ENCODE measurements at regions not wholly inside any gene's neighbourhood (a gene's known extent, or its start where the extent isn't known, plus 50 kb on each side); places are given as distances from the start of the nearest gene placed in this dataset.

DNA sequence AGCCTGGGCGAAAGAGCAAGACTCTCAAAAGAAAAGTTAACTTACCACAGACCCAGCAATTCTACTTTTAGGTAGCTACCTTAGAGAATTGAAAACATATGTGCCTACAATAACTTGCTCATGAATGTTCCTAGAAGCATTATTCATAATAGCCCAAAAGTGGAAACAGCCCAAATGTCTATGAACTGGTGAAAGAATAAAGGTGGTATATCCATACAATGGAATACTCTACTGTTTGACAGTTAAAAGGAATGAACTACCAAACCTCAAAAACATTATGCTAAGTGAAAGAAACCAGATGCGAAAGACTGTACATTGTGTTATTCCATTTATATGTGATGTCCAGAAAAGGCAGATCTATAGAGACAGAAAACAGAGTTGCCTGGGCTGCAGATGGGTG, 131.4 kb downstream of the UCHL1 start:
- no peaks in the 10 kb centered on the region for H3K9me3 ChIP-seq (ENCODE audit: control insufficient read depth in 4 of 4, insufficient read depth in 3 of 4, low read length in 3 of 4)
- ATAC-seq (ENCODE audit: insufficient read depth, low FRiP score) = no peak
- H3K9ac ChIP-seq (ENCODE audit: insufficient read depth in 1 of 2, low read length in 2 of 2) = no peak overlapping the region
- no peak for DNase-seq
- H3K36me3 ChIP-seq (ENCODE audit: control insufficient read depth in 4 of 4, insufficient read depth in 4 of 4, low read length in 4 of 4) = no peaks in the 10 kb centered on the region
- H3K27ac ChIP-seq (ENCODE audit: low read depth in 1 of 2, low read length in 1 of 2) = no peak overlapping the region
- H3K27me3 ChIP-seq (ENCODE audit: control insufficient read depth in 3 of 3, insufficient read depth in 3 of 3, low read length in 2 of 3) = no peaks in the 10 kb centered on the region
- no peak overlapping the region for H3K4me3 ChIP-seq
- 94 to 95% methylated on average over 2 of the region's 2 CpGs for WGBS, 2 donors
- no peak for TF ChIP-seq CTCF (IDR thresholded peaks at IDR 0.05; ENCODE audit: control extremely low read depth, extremely low read depth)
- peaks cover 0 to 28% (median 15%) of the 10 kb centered on the region in 5 donors for H3K4me1 ChIP-seq (ENCODE audit: control insufficient read depth in 5 of 5, insufficient read depth in 5 of 5, low read length in 5 of 5)

DNA sequence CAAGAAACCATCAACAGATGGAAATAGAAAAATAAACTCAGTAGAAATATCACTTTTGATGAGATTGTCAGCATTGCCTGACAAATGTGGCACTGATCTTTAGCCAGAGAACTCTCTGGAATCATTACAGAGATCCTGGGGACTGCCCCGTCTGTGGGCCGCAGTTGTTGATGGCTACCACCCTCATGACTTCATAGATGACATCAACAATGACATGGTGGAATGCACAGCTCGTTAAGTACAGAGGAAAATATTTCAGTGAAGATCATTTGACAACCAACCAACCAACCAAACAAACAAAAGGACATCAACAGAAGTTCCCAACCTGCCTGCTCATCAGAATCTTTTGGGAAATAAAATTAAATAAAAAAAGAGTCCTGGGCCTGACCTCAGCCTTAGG, 132.6 kb downstream of the UCHL1 start:
- Histone ChIP-seq H3K27ac (ENCODE audit: low read depth in 1 of 2, low read length in 1 of 2) (no peak overlapping the region), H3K4me1 (ENCODE audit: control insufficient read depth in 5 of 5, insufficient read depth in 5 of 5, low read length in 5 of 5) (peaks cover 0 to 20% (median 7%) of the 10 kb centered on the region in 5 donors), H3K9ac (ENCODE audit: insufficient read depth in 1 of 2, low read length in 2 of 2) (no peak overlapping the region), H3K27me3 (ENCODE audit: control insufficient read depth in 3 of 3, insufficient read depth in 3 of 3, low read length in 2 of 3) (no peaks in the 10 kb centered on the region), H3K4me3 (no peak overlapping the region), H3K36me3 (ENCODE audit: control insufficient read depth in 4 of 4, insufficient read depth in 4 of 4, low read length in 4 of 4) (no peaks in the 10 kb centered on the region), H3K9me3 (ENCODE audit: control insufficient read depth in 4 of 4, insufficient read depth in 3 of 4, low read length in 3 of 4) (no peaks in the 10 kb centered on the region)
- DNase-seq = no peak
- WGBS, 2 donors = 87 to 95% methylated on average over 3 of the region's 3 CpGs
- ATAC-seq (ENCODE audit: insufficient read depth, low FRiP score) = no peak
- TF ChIP-seq CTCF (IDR thresholded peaks at IDR 0.05; ENCODE audit: control extremely low read depth, extremely low read depth) = no peak

- Histone ChIP-seq H3K9me3 (ENCODE audit: control insufficient read depth in 4 of 4, insufficient read depth in 3 of 4, low read length in 3 of 4) (no peaks in the 10 kb centered on the region), H3K4me1 (ENCODE audit: control insufficient read depth in 5 of 5, insufficient read depth in 5 of 5, low read length in 5 of 5) (peaks cover 0 to 12% (median 2%) of the 10 kb centered on the region in 5 donors), H3K4me3 (no peak overlapping the region), H3K9ac (ENCODE audit: insufficient read depth in 1 of 2, low read length in 2 of 2) (no peak overlapping the region), H3K27me3 (ENCODE audit: control insufficient read depth in 3 of 3, insufficient read depth in 3 of 3, low read length in 2 of 3) (no peaks in the 10 kb centered on the region), H3K27ac (ENCODE audit: low read depth in 1 of 2, low read length in 1 of 2) (no peak overlapping the region), H3K36me3 (ENCODE audit: control insufficient read depth in 4 of 4, insufficient read depth in 4 of 4, low read length in 4 of 4) (no peaks in the 10 kb centered on the region)
- 53 to 76% methylated on average over 2 of the region's 2 CpGs for WGBS, 2 donors
- ATAC-seq (ENCODE audit: insufficient read depth, low FRiP score) (no peak), DNase-seq (no peak)
- no peak for TF ChIP-seq CTCF (IDR thresholded peaks at IDR 0.05; ENCODE audit: control extremely low read depth, extremely low read depth)
Measured at GRCh38 chr4:41390661-41391060, 133.9 kb downstream of the UCHL1 start.

DNA sequence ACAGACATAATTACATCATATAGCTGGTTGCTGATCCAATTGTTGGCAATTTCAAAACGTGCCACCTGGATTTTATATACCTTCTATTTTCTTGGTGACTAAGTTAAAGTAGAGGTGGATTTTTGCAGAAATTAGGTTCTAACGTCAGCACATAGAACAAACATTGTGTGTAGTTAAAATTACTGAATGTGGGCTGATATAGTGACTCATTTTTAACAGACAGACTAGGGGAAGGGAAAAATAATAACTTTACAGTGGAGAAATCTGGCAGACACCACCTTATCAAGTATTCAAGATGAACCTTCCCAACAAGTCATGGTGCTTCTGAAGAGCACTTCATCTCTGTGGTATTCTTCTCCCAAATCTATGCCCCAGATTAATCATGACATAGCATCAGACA, 134.5 kb downstream of the UCHL1 start:
- H3K27me3 ChIP-seq (ENCODE audit: control insufficient read depth in 3 of 3, insufficient read depth in 3 of 3, low read length in 2 of 3) = no peaks in the 10 kb centered on the region
- peaks cover 0 to 11% (median 0%) of the 10 kb centered on the region in 5 donors for H3K4me1 ChIP-seq (ENCODE audit: control insufficient read depth in 5 of 5, insufficient read depth in 5 of 5, low read length in 5 of 5)
- 85 to 92% methylated on average over 2 of the region's 2 CpGs for WGBS, 2 donors
- H3K9ac ChIP-seq (ENCODE audit: insufficient read depth in 1 of 2, low read length in 2 of 2) = no peak overlapping the region
- no peak for ATAC-seq (ENCODE audit: insufficient read depth, low FRiP score)
- no peaks in the 10 kb centered on the region for H3K9me3 ChIP-seq (ENCODE audit: control insufficient read depth in 4 of 4, insufficient read depth in 3 of 4, low read length in 3 of 4)
- TF ChIP-seq CTCF (IDR thresholded peaks at IDR 0.05; ENCODE audit: control extremely low read depth, extremely low read depth) = no peak
- DNase-seq = no peak
- no peak overlapping the region for H3K27ac ChIP-seq (ENCODE audit: low read depth in 1 of 2, low read length in 1 of 2)
- H3K36me3 ChIP-seq (ENCODE audit: control insufficient read depth in 4 of 4, insufficient read depth in 4 of 4, low read length in 4 of 4) = no peaks in the 10 kb centered on the region
- H3K4me3 ChIP-seq = no peak overlapping the region
